Neural crest cell (in vitro differentiated cells): ENCODE measurements at regions not wholly inside any gene's neighbourhood (a gene's known extent, or its start where the extent isn't known, plus 50 kb on each side); places are given as distances from the start of the nearest gene placed in this dataset.

Experiments used
- DNase-seq: peaks from one replicate; pipeline ENCODE4 v3.0.0; 2021; ENCODE audit warnings: low read depth, mixed read lengths, low spot score
- H3K27ac Mint-ChIP-seq: one replicate; pipeline ENCODE4 v1.8.0; 2021; ENCODE audit warnings: mild to moderate bottlenecking, mixed read lengths; ENCODE audit not compliant: unreplicated experiment
- H3K27me3 Mint-ChIP-seq: 2 replicates; pipeline ENCODE4 v1.8.0; 2021; ENCODE audit warnings: low read depth, mild to moderate bottlenecking, mixed read lengths
- H3K36me3 Mint-ChIP-seq: 2 replicates; pipeline ENCODE4 v1.8.0; 2021; ENCODE audit warnings: low read depth, mild to moderate bottlenecking, mixed read lengths
- H3K4me1 Mint-ChIP-seq: 2 replicates; pipeline ENCODE4 v1.8.0; 2021; ENCODE audit warnings: mixed read lengths
- H3K4me3 Mint-ChIP-seq: one replicate; pipeline ENCODE4 v1.8.0; 2021; ENCODE audit warnings: mild to moderate bottlenecking, mixed read lengths
- H3K9me3 Mint-ChIP-seq: 2 replicates; pipeline ENCODE4 v1.8.0; 2021; ENCODE audit warnings: mixed read lengths
- CTCF ChIP-seq: fragments of 200-600 bp; sonication (generic); conservative IDR thresholded peaks from 2 replicates; pipeline ENCODE4 v1.5.0; 2021; ENCODE audit warnings: antibody characterized with exemption, mild to moderate bottlenecking

- Mint-ChIP-seq H3K27ac (no peak overlapping the region), H3K4me1 (peaks cover 38% of the 10 kb centered on the region), H3K36me3 (no peaks in the 10 kb centered on the region), H3K4me3 (no peak overlapping the region), H3K9me3 (peaks cover 9% of the 10 kb centered on the region), H3K27me3 (no peaks in the 10 kb centered on the region)
- no peak for DNase-seq
- no peak for TF ChIP-seq CTCF
Observed at GRCh38 chr1:224540535-224540934, 75.6 kb upstream of the CNIH3 start.

- TF ChIP-seq CTCF: no peak
- peak overlapping the region; percentile 3 for H3K27ac Mint-ChIP-seq
- H3K36me3 Mint-ChIP-seq: no peaks in the 10 kb centered on the region
- H3K9me3 Mint-ChIP-seq: peaks cover 9% of the 10 kb centered on the region
- no peaks in the 10 kb centered on the region for H3K27me3 Mint-ChIP-seq
- H3K4me3 Mint-ChIP-seq: no peak overlapping the region
- DNase-seq: no peak
- H3K4me1 Mint-ChIP-seq: peaks cover 38% of the 10 kb centered on the region
Observed at GRCh38 chr1:224541072-224541790, 74.9 kb upstream of the CNIH3 start.

- peaks cover 9% of the 10 kb centered on the region for H3K9me3 Mint-ChIP-seq
- DNase-seq: no peak
- TF ChIP-seq CTCF: no peak
- H3K4me3 Mint-ChIP-seq: no peak overlapping the region
- H3K4me1 Mint-ChIP-seq: peaks cover 34% of the 10 kb centered on the region
- H3K36me3 Mint-ChIP-seq: no peaks in the 10 kb centered on the region
- peak overlapping the region; percentile 90 for H3K27ac Mint-ChIP-seq
- H3K27me3 Mint-ChIP-seq: no peaks in the 10 kb centered on the region
Observed at GRCh38 chr1:224541901-224542630, 74.1 kb upstream of the CNIH3 start.

- no peak for DNase-seq
- Mint-ChIP-seq H3K4me3 (no peak overlapping the region), H3K4me1 (peaks cover 34% of the 10 kb centered on the region), H3K27ac (peak overlapping the region; percentile 73), H3K27me3 (no peaks in the 10 kb centered on the region), H3K9me3 (peaks cover 9% of the 10 kb centered on the region), H3K36me3 (no peaks in the 10 kb centered on the region)
- TF ChIP-seq CTCF: no peak
Observed at GRCh38 chr1:224542783-224543440, 73.2 kb upstream of the CNIH3 start.

GRCh38 chr1:224543453-224543852 is 72.7 kb upstream of the CNIH3 start:
- TF ChIP-seq CTCF: no peak
- Mint-ChIP-seq H3K36me3 (no peaks in the 10 kb centered on the region), H3K4me3 (no peak overlapping the region), H3K27me3 (no peaks in the 10 kb centered on the region), H3K27ac (peak overlapping the region; percentile 73), H3K9me3 (peaks cover 9% of the 10 kb centered on the region), H3K4me1 (peaks cover 34% of the 10 kb centered on the region)
- no peak for DNase-seq
